Keratinocyte (primary cell): ENCODE measurements at regions not wholly inside any gene's neighbourhood (a gene's known extent, or its start where the extent isn't known, plus 50 kb on each side); places are given as distances from the start of the nearest gene placed in this dataset.

Experiments used
- DNase-seq: peaks from one replicate; pipeline ENCODE4 v3.0.0-alpha.2; 2011; ENCODE audit warnings: low read depth, missing footprints, low spot score
- FAIRE-seq: peaks from 2 replicates; lab custom pipeline; 2011; peaks lifted over from hg19 to GRCh38; lab: Jason Lieb, UNC
- H2AFZ ChIP-seq: 2 replicates; pipeline ENCODE4 v1.6.0; 2012; ENCODE audit warnings: low read length, control low read depth, inconsistent platforms; ENCODE audit not compliant: control insufficient read depth
- H3K27ac ChIP-seq: 2 replicates; pipeline ENCODE4 v1.5.1; 2011; ENCODE audit warnings: low read length; ENCODE audit not compliant: control insufficient read depth, insufficient read depth
- H3K27me3 ChIP-seq: 3 replicates; pipeline ENCODE4 v1.6.0; 2011; ENCODE audit warnings: low read length; ENCODE audit not compliant: control insufficient read depth, insufficient read depth; ENCODE audit errors: extremely low read depth
- H3K36me3 ChIP-seq, 2 experiments: 2 replicates in 1 of 2; 3 replicates in 1 of 2; pipeline ENCODE4 v1.5.1; 2011; ENCODE audit warnings: low read length in 2 of 2, mild to moderate bottlenecking in 1 of 2; ENCODE audit not compliant: control insufficient read depth in 2 of 2, insufficient read depth in 2 of 2; ENCODE audit errors: extremely low read depth in 1 of 2
- H3K4me1 ChIP-seq: 3 replicates; pipeline ENCODE4 v1.5.1; 2011; ENCODE audit warnings: low read length; ENCODE audit not compliant: control insufficient read depth, insufficient read depth; ENCODE audit errors: extremely low read depth
- H3K4me2 ChIP-seq: 3 replicates; pipeline ENCODE4 v1.6.0; 2011; ENCODE audit warnings: low read depth, low read length; ENCODE audit not compliant: control insufficient read depth, insufficient read depth; ENCODE audit errors: extremely low read depth
- H3K4me3 ChIP-seq, 3 experiments: fragments of 200-600 bp in 1 of 3; sonication (generic) in 1 of 3; 2 replicates in 2 of 3; 3 replicates in 1 of 3; pipeline ENCODE4 v1.5.1; 2011 to 2016; ENCODE audit warnings: low read length in 3 of 3, mild to moderate bottlenecking in 3 of 3, control low read depth in 2 of 3, inconsistent platforms in 1 of 3, low read depth in 1 of 3, mixed read lengths in 1 of 3, mixed run types in 1 of 3, moderate library complexity in 1 of 3; ENCODE audit not compliant: control insufficient read depth in 2 of 3, insufficient read depth in 2 of 3; ENCODE audit errors: extremely low read depth in 1 of 3
- H3K79me2 ChIP-seq: 2 replicates; pipeline ENCODE4 v1.6.0; 2012; ENCODE audit warnings: low read length; ENCODE audit not compliant: control insufficient read depth, insufficient read depth
- H3K9ac ChIP-seq: 3 replicates; pipeline ENCODE4 v1.6.0; 2011; ENCODE audit warnings: low read length; ENCODE audit not compliant: control insufficient read depth, insufficient read depth; ENCODE audit errors: extremely low read depth
- H3K9me1 ChIP-seq: 3 replicates; pipeline ENCODE4 v1.6.0; 2011; ENCODE audit warnings: low read length; ENCODE audit not compliant: control insufficient read depth, insufficient read depth; ENCODE audit errors: extremely low read depth
- H3K9me3 ChIP-seq: 2 replicates; pipeline ENCODE4 v1.5.1; 2012; ENCODE audit warnings: low read depth, low read length; ENCODE audit not compliant: control insufficient read depth
- H4K20me1 ChIP-seq: 3 replicates; pipeline ENCODE4 v1.6.0; 2011; ENCODE audit warnings: low read length; ENCODE audit not compliant: control insufficient read depth, insufficient read depth; ENCODE audit errors: extremely low read depth
- EZH2 ChIP-seq: IDR thresholded peaks from one replicate; pipeline ENCODE4 v1.6.1; 2012; ENCODE audit warnings: inconsistent platforms, mild to moderate bottlenecking, low read length, moderate library complexity
- dilution Hi-C: fragments of 300-500 bp; cut with MboI; formaldehyde crosslinking; loops from one replicate; pipeline ENCODE4 v1.7.0; 2020; ENCODE audit warnings: low sequenced_read_pairs; ENCODE audit not compliant: extremely low pct_ligation_motif_present
- TF ChIP-seq, protein P1 (sequence below), 3 experiments: IDR thresholded peaks in 1 of 3; conservative IDR thresholded peaks in 1 of 3; optimal IDR thresholded peaks in 1 of 3; 2 replicates in 2 of 3; 3 replicates in 1 of 3; pipeline versions ENCODE3 to v1.5.1; 2011; ENCODE audit warnings: low read length in 3 of 3, mild to moderate bottlenecking in 3 of 3, moderate library complexity in 2 of 3, control low read depth in 1 of 3, inconsistent platforms in 1 of 3; ENCODE audit not compliant: insufficient read depth in 2 of 3; ENCODE audit errors: extremely low read depth in 1 of 3

DNA sequence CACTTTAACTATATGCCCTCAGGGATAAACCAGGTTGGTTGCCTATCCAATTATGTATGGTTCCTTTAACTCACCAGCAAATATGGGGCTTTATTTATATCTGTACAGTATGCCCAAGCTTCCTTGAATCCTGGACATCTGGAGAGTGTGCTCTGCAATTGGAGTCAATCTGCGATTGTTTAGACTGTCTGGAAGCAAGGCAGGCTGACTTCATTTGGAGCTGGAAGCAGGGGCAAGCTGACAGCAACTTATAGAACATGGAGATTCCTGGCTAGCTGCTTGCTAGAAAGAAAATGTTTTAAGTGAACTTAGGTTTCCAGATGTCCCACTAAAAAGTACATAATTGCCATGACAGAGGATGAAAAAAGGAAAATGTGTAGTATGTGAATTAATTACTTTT lies 63.7 kb upstream of the TPRG1 start:
- no peak overlapping the region for H3K27ac ChIP-seq
- no peak for TF ChIP-seq EZH2
- TF ChIP-seq, protein P1, sequence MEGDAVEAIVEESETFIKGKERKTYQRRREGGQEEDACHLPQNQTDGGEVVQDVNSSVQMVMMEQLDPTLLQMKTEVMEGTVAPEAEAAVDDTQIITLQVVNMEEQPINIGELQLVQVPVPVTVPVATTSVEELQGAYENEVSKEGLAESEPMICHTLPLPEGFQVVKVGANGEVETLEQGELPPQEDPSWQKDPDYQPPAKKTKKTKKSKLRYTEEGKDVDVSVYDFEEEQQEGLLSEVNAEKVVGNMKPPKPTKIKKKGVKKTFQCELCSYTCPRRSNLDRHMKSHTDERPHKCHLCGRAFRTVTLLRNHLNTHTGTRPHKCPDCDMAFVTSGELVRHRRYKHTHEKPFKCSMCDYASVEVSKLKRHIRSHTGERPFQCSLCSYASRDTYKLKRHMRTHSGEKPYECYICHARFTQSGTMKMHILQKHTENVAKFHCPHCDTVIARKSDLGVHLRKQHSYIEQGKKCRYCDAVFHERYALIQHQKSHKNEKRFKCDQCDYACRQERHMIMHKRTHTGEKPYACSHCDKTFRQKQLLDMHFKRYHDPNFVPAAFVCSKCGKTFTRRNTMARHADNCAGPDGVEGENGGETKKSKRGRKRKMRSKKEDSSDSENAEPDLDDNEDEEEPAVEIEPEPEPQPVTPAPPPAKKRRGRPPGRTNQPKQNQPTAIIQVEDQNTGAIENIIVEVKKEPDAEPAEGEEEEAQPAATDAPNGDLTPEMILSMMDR (optimal IDR thresholded peaks at IDR 0.05 in 1 of 3, IDR thresholded peaks at IDR 0.05 in 1 of 3, conservative IDR thresholded peaks at IDR 0.05 in 1 of 3; ENCODE audit: extremely low read depth in 1 of 3, insufficient read depth in 2 of 3, low read length in 3 of 3): no peak
- DNase-seq (no peak), FAIRE-seq (no peak)
- H3K36me3 ChIP-seq: no peaks in the 10 kb centered on the region
- no peak overlapping the region for H3K9ac ChIP-seq
- H4K20me1 ChIP-seq: no peaks in the 10 kb centered on the region
- peaks cover 10% of the 10 kb centered on the region for H3K27me3 ChIP-seq
- H3K4me1 ChIP-seq: no peaks in the 10 kb centered on the region
- dilution Hi-C loops: no loop called here
- H2AFZ ChIP-seq: no peak overlapping the region
- no peak overlapping the region for H3K4me3 ChIP-seq
- no peak overlapping the region for H3K4me2 ChIP-seq
- no peaks in the 10 kb centered on the region for H3K79me2 ChIP-seq
- no peaks in the 10 kb centered on the region for H3K9me1 ChIP-seq
- no peaks in the 10 kb centered on the region for H3K9me3 ChIP-seq

DNA sequence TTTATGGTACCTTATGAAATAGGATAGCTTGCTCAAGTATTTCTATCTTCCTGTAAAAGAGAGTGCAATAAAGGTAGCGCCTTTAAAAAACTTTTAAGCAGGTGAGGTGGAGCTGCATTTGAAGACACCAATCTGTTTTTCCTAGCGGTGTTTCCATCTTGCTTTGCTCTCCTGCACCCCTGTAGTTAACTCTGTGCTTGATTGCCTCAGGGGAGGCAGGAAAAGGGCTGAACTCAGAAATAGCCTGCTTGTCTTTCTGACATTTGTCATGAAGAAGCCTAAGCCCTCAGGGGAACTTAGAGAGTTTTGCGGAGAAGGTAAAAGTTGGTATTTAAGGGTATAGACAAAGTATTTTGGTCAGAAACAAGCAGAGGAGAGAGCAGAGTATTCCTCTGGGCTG lies 63.0 kb upstream of the TPRG1 start:
- no peaks in the 10 kb centered on the region for H3K79me2 ChIP-seq
- H3K9me1 ChIP-seq: no peaks in the 10 kb centered on the region
- FAIRE-seq (no peak), DNase-seq (no peak)
- dilution Hi-C loops: no loop called here
- no peak overlapping the region for H3K4me3 ChIP-seq
- H3K4me2 ChIP-seq: no peak overlapping the region
- H3K9me3 ChIP-seq: no peaks in the 10 kb centered on the region
- no peaks in the 10 kb centered on the region for H3K36me3 ChIP-seq
- H2AFZ ChIP-seq: no peak overlapping the region
- H3K27me3 ChIP-seq: peaks cover 8% of the 10 kb centered on the region
- no peak overlapping the region for H3K9ac ChIP-seq
- H3K4me1 ChIP-seq: no peaks in the 10 kb centered on the region
- H3K27ac ChIP-seq: no peak overlapping the region
- TF ChIP-seq EZH2: no peak
- TF ChIP-seq, protein P1 (optimal IDR thresholded peaks at IDR 0.05 in 1 of 3, IDR thresholded peaks at IDR 0.05 in 1 of 3, conservative IDR thresholded peaks at IDR 0.05 in 1 of 3; ENCODE audit: extremely low read depth in 1 of 3, insufficient read depth in 2 of 3, low read length in 3 of 3): no peak
- no peaks in the 10 kb centered on the region for H4K20me1 ChIP-seq
